GOT3 (cell line): ENCODE measurements at regions not wholly inside any gene's neighbourhood (a gene's known extent, or its start where the extent isn't known, plus 50 kb on each side); places are given as distances from the start of the nearest gene placed in this dataset.

ENCODE experiments used
- DNase-seq: peaks from one replicate; lab custom pipeline; 2025; ENCODE audit warnings: mixed read lengths; lab: John Stamatoyannopoulos, UW

DNA sequence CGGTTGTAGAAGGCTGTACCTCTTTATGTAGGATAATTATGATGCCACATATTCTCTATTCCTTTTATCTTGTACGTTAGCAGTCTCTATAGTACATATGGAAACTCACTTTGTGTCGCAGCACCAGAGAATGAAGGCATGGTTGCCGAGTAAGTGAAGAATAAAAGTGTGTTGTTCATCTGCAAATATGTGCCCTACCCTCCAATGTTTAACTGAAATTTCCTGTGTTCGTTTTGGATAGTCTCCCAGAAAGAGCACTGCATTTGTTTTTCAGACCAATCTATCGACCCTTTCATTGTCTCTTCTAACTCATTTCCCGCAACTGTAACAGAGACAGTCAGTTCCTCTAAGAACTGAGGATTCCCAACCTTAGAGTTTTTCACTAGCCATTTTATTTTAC, 592.8 kb downstream of the TUSC7 start:
- no peak for DNase-seq

DNA sequence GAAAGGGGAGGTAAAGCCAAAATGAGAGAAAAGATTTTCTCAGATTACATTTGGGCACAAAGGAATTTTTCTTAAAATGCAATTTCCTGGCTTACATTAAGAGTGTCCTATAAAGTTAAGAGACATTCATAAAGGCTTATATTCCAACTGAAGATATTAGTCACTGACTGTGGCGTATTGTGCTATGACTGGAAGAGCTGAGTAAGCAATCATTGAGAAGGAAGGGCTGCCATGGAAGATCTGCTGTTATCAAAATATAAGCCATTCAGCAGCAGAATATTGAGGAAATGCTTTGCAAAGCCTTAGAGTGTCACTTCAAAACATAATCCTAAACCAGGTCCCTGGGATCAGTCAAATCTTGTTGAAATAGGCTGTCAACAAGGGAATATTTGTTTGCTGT, 593.9 kb downstream of the TUSC7 start:
- DNase-seq = no peak

DNA sequence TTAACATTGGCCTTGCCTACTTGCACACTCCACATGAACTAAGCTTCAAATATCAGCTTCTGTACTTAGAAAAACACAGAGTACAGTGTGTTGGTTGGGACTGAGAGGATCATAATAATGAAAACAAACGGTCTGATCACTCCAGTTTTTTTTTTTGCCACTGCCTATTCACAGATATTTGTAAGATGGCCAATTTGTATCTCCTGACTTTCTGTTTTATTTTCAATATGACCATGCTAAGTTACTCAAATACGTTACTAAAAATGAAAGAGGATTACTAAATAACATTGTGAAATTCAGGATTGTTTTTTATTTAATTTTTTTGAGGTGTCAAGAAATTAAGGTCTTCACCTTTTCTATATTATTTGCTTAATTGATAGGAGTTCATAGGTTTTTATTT, 595.1 kb downstream of the TUSC7 start:
- no peak for DNase-seq

DNA sequence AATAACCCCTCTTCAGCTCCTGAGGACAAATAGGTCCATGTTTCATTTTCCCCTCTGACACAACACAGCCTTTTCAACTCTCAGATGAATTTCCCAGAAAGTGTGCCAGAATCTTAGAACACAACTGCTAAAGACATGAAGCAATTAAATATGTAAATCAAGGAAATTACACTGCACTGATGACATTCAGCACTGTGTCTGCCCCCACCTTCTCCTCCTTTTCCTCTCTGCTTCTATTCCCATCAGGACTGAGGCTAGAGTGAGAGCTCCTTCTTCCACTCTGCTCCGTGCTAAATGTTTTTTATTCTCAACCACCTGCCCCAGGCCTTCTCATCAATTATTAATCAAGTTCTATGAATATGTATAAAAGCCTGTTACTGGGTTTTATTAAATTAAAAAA, 596.1 kb downstream of the TUSC7 start:
- DNase-seq = no peak

DNA sequence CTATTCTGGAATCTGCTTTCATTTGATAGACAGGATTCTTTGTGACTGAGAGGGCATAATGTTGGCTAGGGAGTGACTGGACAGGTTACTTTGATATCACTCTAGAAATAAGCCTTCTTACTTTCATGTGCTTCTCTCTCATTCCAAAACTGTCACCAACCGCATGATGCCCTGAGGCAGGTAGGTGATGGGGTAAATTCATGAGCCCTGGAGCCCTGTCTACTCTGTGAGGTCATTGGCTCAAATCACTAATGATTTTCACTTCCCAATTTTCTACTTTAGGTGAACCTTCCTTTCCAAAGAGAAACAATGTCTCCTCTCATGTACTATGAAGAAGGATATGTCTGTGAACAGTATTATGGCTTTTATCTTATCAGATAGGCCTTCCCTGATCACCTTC, 596.7 kb downstream of the TUSC7 start:
- no peak for DNase-seq

DNA sequence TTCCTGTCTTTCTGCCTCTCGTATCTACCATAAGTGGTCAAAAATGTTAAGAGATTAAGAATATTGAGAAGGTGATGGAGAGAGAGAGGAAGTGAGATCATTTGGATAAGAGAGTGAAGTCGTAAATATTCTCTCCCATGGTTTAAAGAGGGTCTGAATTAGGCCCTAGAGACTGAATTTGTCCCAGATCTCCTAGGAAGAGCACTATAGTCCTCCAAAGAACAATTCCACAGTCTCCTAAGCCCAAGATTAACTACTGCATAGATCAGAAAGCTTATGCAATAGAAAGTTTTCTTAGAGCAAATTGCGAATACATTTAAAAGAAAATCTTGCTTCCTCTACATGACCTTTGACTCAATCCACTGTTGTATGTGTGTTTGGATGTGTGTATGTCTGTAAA, 598.8 kb downstream of the TUSC7 start:
- DNase-seq = no peak

DNA sequence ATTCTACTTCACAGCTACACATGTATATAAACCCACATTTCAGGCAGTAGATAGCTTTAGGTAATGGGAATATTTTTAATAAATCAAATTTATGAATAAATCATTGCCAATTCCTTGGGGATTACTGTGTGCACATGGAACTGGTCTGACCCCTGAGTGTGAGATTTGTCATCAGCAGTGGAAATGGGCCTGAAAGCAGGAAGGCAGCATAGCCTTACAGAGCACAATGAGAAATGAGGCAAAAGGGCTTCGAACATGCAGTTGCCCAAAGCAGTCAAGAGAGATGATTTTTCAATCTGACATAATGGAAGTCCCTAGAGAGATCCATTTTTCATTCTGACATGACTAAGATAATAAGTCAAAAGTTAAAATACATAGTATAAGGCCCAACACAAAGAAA, 599.2 kb downstream of the TUSC7 start:
- DNase-seq = no peak

DNA sequence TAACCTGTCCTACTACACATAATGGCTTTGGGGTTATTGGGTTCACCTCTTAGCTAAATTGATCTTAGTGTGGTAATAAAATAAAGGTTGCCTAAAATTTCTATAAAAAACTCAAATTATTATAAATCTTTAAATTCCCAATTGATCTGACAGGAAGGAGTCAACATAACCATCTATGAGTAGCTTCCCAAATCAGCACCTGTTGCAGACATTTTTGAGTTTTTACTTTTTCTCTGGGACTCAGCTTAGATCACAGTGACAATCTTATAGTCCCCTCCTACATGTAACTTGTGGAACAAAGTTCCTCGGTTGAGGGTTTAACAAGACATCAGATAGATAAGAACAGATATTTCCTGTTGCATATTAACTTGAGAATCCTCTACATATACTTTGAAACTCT, 601.0 kb downstream of the TUSC7 start:
- no peak for DNase-seq

DNA sequence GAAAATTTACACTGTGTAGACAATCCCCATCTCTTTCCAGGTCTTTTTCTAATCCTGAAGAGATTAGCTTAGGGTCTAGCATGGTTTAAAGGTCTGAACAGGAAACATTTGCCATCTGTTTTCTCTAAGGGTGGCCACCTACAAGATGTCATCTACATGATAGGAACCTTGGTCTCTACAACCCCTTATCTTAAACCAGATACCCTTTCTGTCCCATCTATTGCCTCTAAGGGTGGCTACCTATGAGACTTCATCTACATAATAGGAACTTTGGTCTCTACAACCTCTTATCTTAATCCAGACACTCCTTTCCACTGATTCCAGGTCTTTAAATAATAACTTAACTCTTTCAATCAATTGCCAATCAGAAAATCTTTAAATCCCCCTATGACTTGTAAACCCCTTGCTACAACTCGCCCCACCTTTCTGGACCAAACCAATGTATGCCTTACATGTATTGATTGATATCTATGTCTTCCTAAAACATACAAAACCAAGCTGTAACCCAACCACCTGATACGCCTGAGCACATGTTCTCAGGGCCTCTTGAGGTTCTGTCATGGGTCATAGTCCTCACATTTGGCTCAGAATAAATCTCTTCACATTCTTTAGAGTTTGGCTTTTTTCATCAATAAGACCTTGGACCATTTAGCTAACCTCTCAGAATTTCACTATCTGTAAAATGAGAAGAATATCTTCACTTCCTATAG, 605.0 kb downstream of the TUSC7 start:
- no peak for DNase-seq

DNA sequence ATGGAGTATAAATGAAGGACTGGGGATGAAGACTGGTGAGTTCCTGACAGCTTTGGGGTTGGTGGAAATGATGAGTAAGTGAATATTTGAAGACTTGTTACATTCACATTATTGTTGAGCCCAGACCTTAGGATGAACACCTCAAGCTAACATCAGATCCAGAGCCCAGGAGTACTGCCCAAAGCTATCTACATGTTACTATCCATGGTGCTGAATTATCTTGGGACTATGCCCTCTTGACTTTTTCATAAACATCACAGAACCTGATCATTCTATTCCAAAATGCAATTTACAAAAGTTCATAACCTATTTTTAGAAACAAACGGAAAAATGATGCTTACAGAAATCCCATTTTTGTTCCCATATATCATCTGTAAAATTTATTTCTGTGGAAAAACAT, 613.3 kb downstream of the TUSC7 start:
- no peak for DNase-seq

DNA sequence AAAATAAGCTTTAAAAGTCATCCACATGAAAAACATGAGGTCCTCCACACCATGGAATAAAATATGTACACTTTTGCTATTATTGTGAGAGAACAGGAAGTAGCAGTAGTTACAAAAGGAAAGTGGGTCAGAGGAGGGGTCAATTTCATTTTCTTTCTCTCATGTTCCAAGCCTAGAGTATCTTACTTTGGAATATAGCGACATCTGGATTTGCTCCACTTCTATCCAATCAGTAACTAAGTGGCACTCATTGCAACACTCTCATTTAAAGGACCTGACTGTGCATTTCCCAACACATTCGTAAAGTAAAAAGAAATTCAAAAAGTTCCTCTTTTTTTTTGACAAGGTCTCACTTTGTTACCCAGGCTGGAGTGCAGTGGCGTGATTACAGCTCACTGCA, 637.3 kb downstream of the TUSC7 start:
- DNase-seq = no peak

DNA sequence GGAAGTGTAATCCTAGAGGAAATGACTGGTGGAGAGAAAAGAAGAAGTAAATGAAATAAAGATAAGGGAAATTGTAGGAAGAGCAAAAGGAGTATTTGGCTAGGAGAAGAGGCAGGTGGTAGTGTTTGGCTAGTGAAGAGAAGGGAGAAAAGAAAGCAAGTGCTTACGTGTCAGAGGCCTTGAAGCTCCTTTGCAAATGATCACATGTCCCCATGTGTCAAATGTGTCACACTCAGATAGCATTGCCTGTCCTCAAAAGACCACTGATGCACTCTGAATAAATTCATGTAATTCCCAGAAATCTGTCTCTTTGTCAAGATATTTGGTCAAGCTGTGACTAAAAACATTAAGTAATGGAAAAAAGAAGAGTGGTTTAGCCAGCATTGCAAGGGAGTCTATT, 639.3 kb downstream of the TUSC7 start:
- no peak for DNase-seq

DNA sequence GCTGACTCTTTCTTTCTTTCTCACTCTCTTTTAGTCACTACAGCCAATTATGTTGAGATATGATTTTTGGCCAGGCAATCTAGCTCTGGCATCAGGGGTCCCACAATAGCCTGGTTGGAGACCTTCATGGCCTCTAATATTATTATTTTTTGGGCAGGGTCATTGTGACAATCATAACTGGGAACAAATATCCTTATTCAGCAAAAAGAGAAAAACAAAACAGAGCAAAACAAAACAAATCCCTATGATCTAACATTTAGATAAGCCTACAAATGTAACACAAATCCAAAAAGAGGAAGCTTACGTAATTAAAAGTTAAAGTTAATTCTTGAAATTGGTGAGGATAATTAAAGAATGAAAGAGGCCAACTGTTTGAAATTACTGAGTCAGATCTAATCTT, 640.0 kb downstream of the TUSC7 start:
- no peak for DNase-seq

DNA sequence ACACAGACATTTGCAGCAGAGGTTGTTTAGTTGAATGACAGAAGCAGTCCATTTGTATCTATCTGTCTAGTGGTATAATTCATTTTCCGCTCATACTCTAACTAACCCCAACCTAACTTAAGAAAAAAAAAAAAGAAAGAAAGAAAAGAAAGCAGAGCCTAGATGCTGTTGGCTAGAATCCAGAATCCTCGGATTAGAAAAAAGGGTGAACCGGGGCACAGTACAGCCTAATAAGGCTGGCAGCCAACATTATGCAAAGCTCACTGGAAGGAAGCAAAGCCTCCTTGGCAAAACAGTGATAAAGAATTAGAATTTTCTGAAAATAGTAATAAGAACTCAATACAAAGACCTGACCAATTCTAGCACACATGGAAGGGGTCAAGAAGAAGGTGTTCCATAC, 640.8 kb downstream of the TUSC7 start:
- no peak for DNase-seq

DNA sequence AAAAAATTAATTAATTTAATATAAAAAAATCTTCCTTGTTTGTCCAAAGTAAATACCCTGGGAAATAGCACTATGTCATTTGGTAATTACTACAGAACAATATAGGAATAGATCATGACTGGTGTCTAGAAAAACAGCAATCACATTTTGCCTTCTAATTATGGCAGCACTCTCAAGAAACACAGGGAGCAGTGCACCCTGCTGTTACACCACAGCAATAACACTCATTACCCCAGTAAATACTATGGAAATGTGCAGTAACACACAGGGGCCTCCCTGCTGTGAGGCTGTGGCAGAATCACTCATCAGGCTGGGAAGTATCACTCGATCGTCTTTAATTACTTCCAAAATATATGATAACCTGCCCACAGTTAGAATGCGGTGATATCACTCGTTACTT, 646.0 kb downstream of the TUSC7 start:
- DNase-seq = no peak

DNA sequence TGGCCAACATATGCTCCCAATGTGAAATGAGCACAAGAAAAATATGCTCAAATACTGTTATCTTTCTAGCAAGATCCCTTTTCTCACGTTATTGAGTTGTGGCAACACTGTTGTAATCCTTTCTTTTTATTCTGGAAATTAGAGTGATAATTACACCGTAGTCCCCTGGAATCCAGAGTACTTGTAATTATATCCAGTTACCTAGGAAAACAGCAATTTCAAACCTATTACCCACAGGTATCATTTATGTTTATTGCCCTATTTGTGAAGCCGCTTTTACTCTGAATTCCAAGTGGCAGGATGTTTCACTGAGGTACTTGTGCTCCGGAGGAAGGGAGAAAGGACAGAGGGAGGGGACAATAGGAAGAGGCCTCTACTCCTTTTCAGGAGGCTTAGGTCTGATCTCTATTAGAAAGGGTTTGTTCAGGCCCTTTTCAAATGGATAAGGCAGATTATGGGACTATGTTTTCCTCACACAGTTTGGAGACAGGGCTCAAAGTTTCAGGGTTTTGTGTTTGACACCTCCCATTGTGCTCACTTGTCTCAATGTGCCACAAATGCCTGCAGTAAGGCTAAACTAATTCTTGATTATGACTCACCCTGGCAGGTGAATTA, 646.6 kb downstream of the TUSC7 start:
- DNase-seq = no peak

DNA sequence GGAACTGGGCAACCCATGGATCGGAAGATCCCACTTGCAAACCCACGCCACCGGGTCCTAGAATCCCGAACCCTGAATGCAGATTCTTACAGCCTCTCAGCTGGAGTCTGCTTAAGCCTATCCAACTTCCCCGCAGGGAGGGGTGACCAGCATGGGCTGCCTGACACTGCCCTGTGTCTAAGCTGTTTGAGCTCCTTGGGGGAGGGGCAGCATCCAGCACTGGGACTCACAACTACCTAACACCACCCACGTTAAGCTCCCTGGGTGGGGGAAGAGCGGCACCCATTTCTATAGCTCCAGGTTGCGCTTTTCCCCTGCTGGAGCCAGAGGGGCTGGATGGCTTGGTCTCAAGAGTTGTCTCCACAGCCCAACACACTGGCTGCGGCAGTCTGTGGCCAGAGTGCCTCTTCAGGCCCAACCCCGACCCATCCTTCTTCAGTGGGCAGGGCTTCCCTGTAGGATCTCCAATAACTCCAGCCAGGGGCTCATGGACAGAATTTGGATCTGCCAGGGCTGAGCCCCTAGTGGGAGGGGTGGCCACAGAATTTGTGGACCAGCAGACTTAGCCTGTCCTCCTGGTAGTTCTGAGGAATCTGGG, 649.2 kb downstream of the TUSC7 start:
- DNase-seq = no peak

DNA sequence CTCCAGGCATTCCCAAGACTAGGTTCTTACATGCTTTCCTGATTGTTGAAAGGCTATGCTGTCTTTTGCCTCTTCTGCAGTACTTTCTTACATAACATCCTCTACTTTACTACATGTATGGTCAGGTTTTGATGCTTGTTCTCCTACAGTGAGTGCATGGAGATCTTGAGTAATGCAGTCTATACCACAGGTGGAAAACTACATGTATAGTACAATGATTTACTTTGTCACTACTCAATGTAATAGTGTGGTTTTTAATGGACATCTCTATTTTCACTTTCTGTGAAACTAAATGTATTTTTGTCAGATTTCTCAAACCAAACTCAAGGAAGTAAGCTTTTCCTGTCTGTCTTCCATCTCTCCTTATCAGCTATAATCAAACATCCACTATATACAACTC, 657.0 kb downstream of the TUSC7 start:
- DNase-seq = no peak

DNA sequence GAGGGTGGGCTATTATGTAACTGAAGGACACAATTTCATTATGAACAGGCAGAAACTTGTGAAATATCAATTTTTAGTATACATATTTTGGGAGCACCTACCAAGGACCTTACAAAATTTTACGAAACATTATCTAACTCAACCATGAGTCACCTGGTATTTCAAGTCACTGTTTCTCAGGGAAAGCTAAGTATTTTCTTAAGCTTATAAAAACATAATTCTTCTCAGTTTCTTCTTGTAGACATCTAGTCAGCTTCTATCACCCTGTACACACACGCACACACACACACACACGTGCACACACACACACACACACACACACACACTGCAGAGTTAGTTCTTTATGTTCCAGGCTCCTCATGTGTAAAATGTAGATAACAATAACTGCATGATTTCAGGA, 658.3 kb downstream of the TUSC7 start:
- DNase-seq = no peak

DNA sequence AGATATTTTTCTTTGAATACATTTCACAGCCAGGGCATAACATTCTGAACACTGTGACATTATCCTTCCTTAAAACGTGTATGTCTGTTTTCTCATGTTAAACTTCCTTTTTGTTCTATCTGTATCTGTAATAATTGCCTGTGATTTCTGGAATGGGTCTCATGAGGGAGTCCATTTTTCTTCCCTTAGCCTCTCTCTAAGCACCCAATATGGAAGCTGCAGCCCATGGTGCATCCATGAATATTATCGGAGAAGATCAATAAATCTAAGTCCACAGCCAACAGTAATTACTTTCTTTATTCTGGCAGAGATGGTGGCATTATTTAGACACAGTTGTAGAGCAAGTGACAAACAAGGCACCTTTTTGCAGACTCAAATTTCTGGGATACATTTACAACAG, 671.1 kb downstream of the TUSC7 start:
- no peak for DNase-seq

DNA sequence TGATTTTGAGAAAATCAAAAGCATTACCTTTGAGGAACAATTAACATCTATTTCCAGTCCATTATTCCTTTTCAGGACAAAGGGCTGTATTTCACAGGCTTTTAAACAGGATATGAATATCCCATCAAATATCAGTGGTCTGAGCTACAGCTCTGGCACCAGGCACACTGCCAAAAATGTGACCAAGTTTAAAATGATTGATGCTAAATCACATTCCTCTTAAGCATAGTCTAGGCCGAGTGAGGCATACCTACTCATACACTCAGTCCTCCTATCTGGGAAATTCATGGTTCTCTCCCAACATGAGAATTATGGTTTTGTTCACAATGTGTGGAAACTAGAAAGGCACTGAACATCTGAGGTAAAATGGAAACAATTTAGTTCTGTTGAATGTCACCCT, 683.5 kb downstream of the TUSC7 start:
- no peak for DNase-seq

DNA sequence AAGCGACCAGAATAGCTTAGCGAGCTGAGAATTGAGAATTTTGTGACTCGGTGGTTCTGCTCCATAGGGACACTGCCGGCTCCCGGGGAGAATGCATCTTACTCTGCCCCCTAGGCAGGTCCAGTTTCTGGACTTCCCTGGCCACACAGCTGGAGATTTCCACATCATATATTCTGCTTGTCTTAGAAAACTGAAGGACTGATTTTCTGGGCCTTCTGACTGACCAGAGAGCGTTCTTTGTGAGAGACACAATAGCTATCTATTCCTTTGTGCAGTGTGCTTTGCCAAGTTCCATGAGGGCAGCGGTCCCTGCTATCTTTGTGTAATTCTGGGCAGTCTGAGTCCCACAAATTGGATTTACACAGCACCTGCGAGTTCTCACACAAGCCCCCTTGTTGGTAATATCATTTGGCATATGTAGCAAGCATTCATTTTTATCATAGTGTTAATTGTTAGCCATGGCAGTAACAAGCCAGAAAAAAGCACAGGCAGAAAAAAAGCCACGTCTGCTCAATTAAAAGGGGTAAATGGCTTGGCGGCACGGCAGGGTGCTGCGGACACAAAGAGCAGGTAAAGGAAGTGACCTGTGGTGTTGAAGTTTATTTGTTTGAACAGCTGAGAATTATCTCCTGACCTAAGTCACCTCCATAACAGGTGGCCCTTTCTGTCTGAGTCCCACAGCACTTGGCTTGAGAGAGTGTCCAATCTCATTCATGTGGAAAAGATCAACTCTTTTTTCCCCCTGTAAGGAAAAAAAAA, 688.7 kb downstream of the TUSC7 start:
- DNase-seq = no peak
